Aorta (tissue), 5 donors: ENCODE measurements at regions not wholly inside any gene's neighbourhood (a gene's known extent, or its start where the extent isn't known, plus 50 kb on each side); places are given as distances from the start of the nearest gene placed in this dataset.
"Not testable (repeated sequence)": the region's sequence is repeated elsewhere in the genome, so short reads cannot be mapped to it uniquely, and the experiment has no call there.

Source experiments
- ATAC-seq: fragments of 200-7000 bp; cut with Tn5 transposase; one replicate; pipeline ENCODE4 v1.9.1; 2022; ENCODE audit warnings: moderate library complexity; ENCODE audit not compliant: low FRiP score
- DNase-seq, 2 donors: peaks; one replicate each; pipeline ENCODE4 v3.0.0-alpha.2; 2020
- H3K27ac ChIP-seq, 2 donors: one replicate each; pipeline ENCODE4 v1.5.1; 2013; ENCODE audit warnings: low read length in 2 of 2, mild to moderate bottlenecking in 2 of 2, moderate library complexity in 2 of 2, control low read depth in 1 of 2, inconsistent platforms in 1 of 2, low read depth in 1 of 2
- H3K27me3 ChIP-seq, 2 donors: one replicate each; pipeline ENCODE4 v1.6.1; 2013; ENCODE audit warnings: control low read depth in 1 of 2, low read length in 1 of 2, mild to moderate bottlenecking in 1 of 2, moderate library complexity in 1 of 2; ENCODE audit not compliant: insufficient read depth in 2 of 2, control insufficient read depth in 1 of 2
- H3K36me3 ChIP-seq, 2 donors: one replicate each; pipeline ENCODE4 v1.6.1; 2013; ENCODE audit warnings: control low read depth in 1 of 2, low read length in 1 of 2, mild to moderate bottlenecking in 1 of 2; ENCODE audit not compliant: insufficient read depth in 2 of 2, control insufficient read depth in 1 of 2
- H3K4me1 ChIP-seq, 2 donors: one replicate each; pipeline ENCODE4 v1.6.1; 2013; ENCODE audit warnings: low read length in 2 of 2, control low read depth in 1 of 2, mild to moderate bottlenecking in 1 of 2, moderate library complexity in 1 of 2; ENCODE audit not compliant: insufficient read depth in 2 of 2, control insufficient read depth in 1 of 2
- H3K4me3 ChIP-seq, 2 donors: one replicate each; pipeline ENCODE4 v1.5.1; 2013; ENCODE audit warnings: low read length in 2 of 2, control low read depth in 1 of 2, mild to moderate bottlenecking in 1 of 2
- H3K9me3 ChIP-seq: one replicate; pipeline ENCODE4 v1.6.1; 2013; ENCODE audit warnings: mild to moderate bottlenecking, low read length; ENCODE audit not compliant: control insufficient read depth
- WGBS, 2 donors: extraction: QIAGEN DNeasy Blood & Tissue Kit; methylation state at CpG; one replicate each; pipeline ENCODE4 v1.1.7; 2013; 5-methylcytosine and 5-hydroxymethylcytosine counted together
- intact Hi-C, 2 donors: fragments of 100-400 bp; cut with DNase I; formaldehyde crosslinking; loops; one replicate each; pipeline versions ENCODE4 v1.14.2 to v1.15.0; 2022
- donor health status: healthy with polysubstance abuse.
- donor health status: Bipolar disorder and iron deficiency.
- donor health status: DM: no; HTN: no; CAD: no.
- donor health status: DM: no; HTN: no; CAD: no.
- donor health status: DM: yes; HTN: yes; CAD: no.

DNA sequence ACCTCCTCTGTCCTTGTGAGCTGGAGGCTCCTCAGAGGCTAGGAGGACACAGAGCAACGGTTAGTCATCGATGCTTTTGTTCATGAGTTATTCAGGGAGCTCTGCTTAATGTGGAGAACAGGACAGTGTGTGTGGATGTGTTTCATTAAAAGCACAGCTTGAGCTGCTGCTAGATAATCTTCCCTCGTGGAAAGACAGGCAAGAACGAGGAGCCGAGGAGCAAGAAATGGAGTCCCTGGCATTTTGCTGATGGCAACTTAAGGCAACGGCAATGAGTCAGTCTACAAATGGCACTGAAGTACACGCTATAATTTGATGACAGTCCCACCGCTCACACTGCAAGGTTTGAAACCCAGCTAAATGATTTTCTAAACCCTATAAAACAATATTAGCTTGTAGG is 106.2 kb downstream of the IGLL1 start:
- Histone ChIP-seq H3K36me3 (no peaks in the 10 kb centered on the region), H3K27me3 (no peaks in the 10 kb centered on the region), H3K4me3 (no peak overlapping the region), H3K4me1 (no peaks in the 10 kb centered on the region), H3K27ac (no peak overlapping the region), H3K9me3 (no peaks in the 10 kb centered on the region)
- ATAC-seq (no peak), DNase-seq (no peak)
- intact Hi-C loops = no loop called here
- WGBS, 2 donors = 80 to 82% methylated on average over 8 of the region's 8 CpGs

DNA sequence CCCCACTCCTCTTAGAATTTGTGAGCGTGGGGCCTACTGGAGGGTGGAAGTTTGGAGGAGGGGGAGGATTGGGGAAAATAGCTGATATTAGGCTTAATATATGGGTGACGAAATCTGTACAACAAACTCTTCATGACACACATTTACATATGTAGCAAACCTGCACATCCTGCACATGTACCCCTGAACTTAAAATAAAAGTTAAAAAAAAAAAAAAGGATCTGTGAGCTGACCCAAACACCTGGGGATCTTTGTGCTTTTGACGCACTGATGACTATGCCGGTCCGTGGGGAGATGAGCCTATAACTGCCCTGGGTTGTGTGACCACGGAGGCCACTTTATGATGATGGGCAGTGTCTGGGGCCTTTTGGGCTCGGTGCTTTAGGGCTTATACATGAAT is 107.7 kb downstream of the IGLL1 start:
- H3K27me3 ChIP-seq = not testable (repeated sequence)

DNA sequence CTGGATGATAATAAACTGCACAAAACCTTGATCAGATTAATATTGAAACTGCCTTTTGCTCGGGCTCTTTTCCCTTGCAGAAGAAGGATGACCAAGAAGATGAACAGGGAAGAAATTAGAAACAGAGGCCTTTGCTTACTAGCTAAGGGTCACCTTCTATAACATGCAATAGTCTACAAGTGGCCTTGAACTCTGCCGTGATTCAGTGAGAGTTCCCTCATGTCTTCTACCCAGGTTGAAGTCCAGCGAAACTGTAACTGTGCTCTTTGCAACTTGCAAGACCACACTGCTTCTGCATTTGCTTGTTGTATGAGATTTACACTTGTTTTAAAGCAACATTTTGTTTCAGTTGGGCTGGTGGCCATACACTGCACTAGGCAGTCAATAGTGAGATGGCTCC is 108.4 kb downstream of the IGLL1 start:
- whole genome bisulfite sequencing, 2 donors = 88 to 91% methylated on average over 3 of the region's 3 CpGs
- DNase-seq = no peak
- Histone ChIP-seq H3K9me3 (no peaks in the 10 kb centered on the region), H3K27me3 (no peaks in the 10 kb centered on the region), H3K36me3 (no peaks in the 10 kb centered on the region), H3K4me3 (no peak overlapping the region), H3K27ac (no peak overlapping the region), H3K4me1 (no peaks in the 10 kb centered on the region)
- intact Hi-C loops = no loop called here
- ATAC-seq = no peak

More for the DNA sequence above, 107.7 kb downstream of the IGLL1 start:
- H3K4me1 ChIP-seq, H3K36me3 ChIP-seq, H3K27ac ChIP-seq, H3K4me3 ChIP-seq, ATAC-seq, H3K9me3 ChIP-seq, intact Hi-C loops, DNase-seq: not testable (repeated sequence)
- 92 to 94% methylated on average over 7 of the region's 7 CpGs for WGBS, 2 donors

DNA sequence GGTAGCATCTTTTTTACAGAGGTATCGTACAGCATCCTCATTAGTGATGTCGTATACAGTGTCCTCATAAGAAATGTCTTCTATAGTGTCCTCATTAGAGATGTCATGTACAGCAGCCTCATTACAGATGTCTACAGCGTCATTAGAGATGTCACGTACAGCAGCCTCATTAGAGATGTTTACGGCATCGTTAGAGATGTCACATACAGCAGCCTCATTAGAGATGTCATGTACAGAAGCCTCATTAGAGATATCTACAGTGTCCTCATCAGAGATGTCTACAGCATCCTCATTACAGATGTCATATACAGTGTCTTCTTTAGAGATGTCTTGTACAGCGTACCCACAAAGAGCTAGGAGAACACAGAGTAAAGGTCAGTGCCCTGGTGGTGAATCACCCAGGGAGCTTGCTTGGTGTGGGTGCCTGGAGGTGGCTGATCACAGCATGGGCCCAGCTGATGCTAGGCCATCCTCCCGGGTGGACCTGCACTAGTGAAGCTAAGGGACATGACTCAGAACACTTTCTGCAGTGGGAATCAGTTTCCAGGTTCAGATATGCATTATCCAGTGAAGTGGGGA is 109.2 kb downstream of the IGLL1 start:
- no peak overlapping the region for H3K4me3 ChIP-seq
- no peaks in the 10 kb centered on the region for H3K36me3 ChIP-seq
- intact Hi-C loops = no loop called here
- no peaks in the 10 kb centered on the region for H3K27me3 ChIP-seq
- ATAC-seq (no peak), DNase-seq (no peak)
- H3K9me3 ChIP-seq = no peaks in the 10 kb centered on the region
- H3K27ac ChIP-seq = no peak overlapping the region
- H3K4me1 ChIP-seq = no peaks in the 10 kb centered on the region
- WGBS, 2 donors = 92 to 96% methylated on average over 8 of the region's 8 CpGs

DNA sequence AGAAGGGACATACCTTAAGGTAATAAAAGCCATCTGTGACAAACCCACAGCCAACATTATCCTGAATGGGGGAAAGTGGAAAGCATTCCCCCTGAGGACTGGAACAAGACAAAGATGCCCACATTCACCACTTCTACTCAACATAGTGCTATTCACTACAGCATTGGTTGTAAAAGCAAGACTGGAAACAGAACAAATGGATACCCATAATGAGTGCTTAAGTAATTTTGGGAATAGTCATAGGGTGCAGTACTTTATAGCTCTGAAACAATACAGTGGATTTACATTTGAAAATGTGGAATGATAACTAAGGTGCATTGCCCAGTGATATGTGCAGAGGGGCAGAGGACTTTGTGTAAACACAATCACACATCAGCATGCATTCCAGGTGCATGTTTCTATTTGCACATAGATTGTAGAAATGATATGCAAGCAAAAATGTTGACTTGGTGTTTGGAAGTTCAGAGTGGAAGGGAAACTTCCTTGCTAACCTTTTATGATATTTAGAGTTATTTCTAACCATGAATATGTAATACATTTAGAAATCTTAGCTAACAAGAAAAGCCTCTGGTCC is 112.3 kb downstream of the IGLL1 start:
- DNase-seq = no peak
- H3K4me1 ChIP-seq = no peaks in the 10 kb centered on the region
- no peaks in the 10 kb centered on the region for H3K27me3 ChIP-seq
- H3K36me3 ChIP-seq = no peaks in the 10 kb centered on the region
- no peaks in the 10 kb centered on the region for H3K9me3 ChIP-seq
- intact Hi-C loops = no loop called here
- no peak for ATAC-seq
- no peak overlapping the region for H3K4me3 ChIP-seq
- H3K27ac ChIP-seq = no peak overlapping the region

DNA sequence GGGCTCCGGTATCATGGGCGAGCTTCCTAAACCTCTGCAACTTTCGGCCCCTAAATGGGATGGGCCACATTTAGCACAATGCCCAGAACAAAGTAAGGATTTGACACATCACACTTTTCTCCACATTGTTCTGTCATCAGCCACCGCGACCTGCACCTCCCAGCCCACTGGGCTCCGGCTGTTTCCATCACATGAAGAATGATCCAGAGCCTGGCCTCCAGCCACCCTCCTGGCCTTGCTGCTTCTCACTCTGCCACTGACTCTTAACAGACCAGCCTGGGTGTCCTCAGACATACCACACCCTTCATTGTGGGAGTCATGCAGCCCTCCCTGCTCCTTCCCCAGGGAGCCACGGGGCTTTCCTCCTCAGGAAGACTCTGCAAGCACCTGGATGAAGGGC is 113.7 kb downstream of the IGLL1 start:
- Histone ChIP-seq H3K27me3 (no peaks in the 10 kb centered on the region), H3K4me3 (no peak overlapping the region), H3K9me3 (no peaks in the 10 kb centered on the region), H3K4me1 (no peaks in the 10 kb centered on the region), H3K27ac (no peak overlapping the region), H3K36me3 (no peaks in the 10 kb centered on the region)
- WGBS, 2 donors = 83 to 93% methylated on average over 7 of the region's 7 CpGs
- ATAC-seq (no peak), DNase-seq (no peak)
- intact Hi-C loops = no loop called here

DNA sequence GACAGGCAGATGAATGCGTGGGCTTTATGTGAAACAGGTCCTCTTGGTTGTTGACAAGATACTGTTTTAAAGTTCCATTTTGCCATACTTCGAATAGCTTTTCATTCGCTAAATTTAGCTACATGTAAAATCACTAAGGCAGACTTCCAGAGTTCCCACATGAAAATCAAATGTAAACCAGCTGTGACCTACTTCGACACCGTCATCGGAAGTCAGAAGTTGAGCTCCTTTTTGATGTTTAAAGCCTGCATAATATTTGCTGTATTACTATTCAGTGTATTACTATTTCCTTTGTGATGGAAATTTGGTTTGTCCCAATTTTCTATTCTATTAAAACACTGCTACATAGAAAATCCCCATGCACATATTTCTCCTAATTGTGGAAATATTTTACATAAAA is 115.3 kb downstream of the IGLL1 start:
- DNase-seq, H3K36me3 ChIP-seq, H3K27me3 ChIP-seq, H3K4me1 ChIP-seq, H3K27ac ChIP-seq, ATAC-seq, H3K9me3 ChIP-seq, H3K4me3 ChIP-seq, intact Hi-C loops: not testable (repeated sequence)
- 3 to 7% methylated on average over 6 of the region's 6 CpGs for WGBS, 2 donors

DNA sequence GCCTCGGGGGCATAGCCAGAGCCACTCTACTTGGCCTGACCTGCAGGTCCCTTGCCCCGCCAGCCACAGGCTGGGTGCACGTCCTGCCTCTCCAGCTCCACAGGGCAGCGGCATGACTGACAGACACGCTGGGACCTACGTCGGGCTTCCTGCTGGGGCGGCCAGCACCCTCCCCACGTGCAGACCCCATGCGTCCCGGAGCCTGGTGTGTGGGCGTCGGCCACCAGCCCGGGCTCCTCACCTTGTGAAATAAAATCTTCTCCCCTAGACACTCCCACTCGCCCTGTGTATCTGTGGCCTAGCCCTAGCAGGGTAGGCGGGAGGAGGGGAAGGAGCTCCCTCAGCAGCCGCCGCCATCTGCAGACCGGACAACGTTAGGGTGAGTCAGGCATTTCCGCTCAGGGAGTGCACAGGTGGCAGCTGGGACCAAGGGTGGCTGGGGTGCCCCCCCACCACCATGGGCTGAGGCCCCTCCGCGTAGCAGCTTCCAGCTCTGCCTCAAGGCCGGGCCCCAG is 119.5 kb downstream of the IGLL1 start:
- H3K27me3 ChIP-seq, H3K4me1 ChIP-seq, H3K27ac ChIP-seq, ATAC-seq, intact Hi-C loops, H3K9me3 ChIP-seq, H3K36me3 ChIP-seq, H3K4me3 ChIP-seq: not testable (repeated sequence)
- peak in 1 of 2 donors; percentile 60 for DNase-seq
- WGBS, 2 donors = 74 to 80% methylated on average over 20 to 24 of the region's 24 CpGs
